ENCODE measurements at regions not wholly inside any gene's neighbourhood (a gene's known extent, or its start where the extent isn't known, plus 50 kb on each side); places are given as distances from the start of the nearest gene placed in this dataset.

GRCh38 chr1:71240656-71241055 lies 159.8 kb upstream of the ZRANB2 start:
- TF ChIP-seq HDAC6 (IDR thresholded peaks at IDR 0.05; ENCODE audit: low read depth, low read length) (no peak), EZH2 (IDR thresholded peaks at IDR 0.05; ENCODE audit: borderline replicate concordance, low read depth, low read length) (no peak), BHLHE40 (IDR thresholded peaks at IDR 0.05; ENCODE audit: low read length) (no peak), JUN (IDR thresholded peaks at IDR 0.05; ENCODE audit: borderline replicate concordance, low read depth, low read length) (no peak), JUN (CRISPR knock-in tag; IDR thresholded peaks at IDR 0.05; ENCODE audit: borderline replicate concordance) (no peak), JUNB (CRISPR knock-in tag; conservative IDR thresholded peaks at IDR 0.05) (no peak), SMAD4 (CRISPR knock-in tag; conservative IDR thresholded peaks at IDR 0.05) (no peak), CTCF (IDR thresholded peaks at IDR 0.05 in 2 of 3, conservative IDR thresholded peaks at IDR 0.05 in 1 of 3; ENCODE audit: insufficient read depth in 2 of 3, low read depth in 1 of 3, low read length in 3 of 3) (no peak), EP300 (IDR thresholded peaks at IDR 0.05; ENCODE audit: low read length) (no peak), MAX (CRISPR knock-in tag; IDR thresholded peaks at IDR 0.05) (no peak), KLF6 (CRISPR knock-in tag; IDR thresholded peaks at IDR 0.05; ENCODE audit: borderline replicate concordance) (no peak), ZZZ3 (IDR thresholded peaks at IDR 0.05) (no peak), SMARCC2 (IDR thresholded peaks at IDR 0.05; ENCODE audit: low read depth) (no peak)
